NCI-H2196 (cell line): ENCODE measurements at regions not wholly inside any gene's neighbourhood (a gene's known extent, or its start where the extent isn't known, plus 50 kb on each side); places are given as distances from the start of the nearest gene placed in this dataset.

ENCODE experiments used
- DNase-seq: peaks from one replicate; lab custom pipeline; 2025; ENCODE audit not compliant: unreplicated experiment; lab: John Stamatoyannopoulos, UW

- no peak for DNase-seq
Measured at GRCh38 chr2:234608946-234609345, 112.1 kb upstream of the ARL4C start.

- no peak for DNase-seq
Measured at GRCh38 chr2:234607691-234608090, 110.8 kb upstream of the ARL4C start.

GRCh38 chr2:234606896-234607295, 110.0 kb upstream of the ARL4C start:
- DNase-seq = no peak

GRCh38 chr2:234603619-234604018, 106.7 kb upstream of the ARL4C start:
- no peak for DNase-seq

- no peak for DNase-seq
Measured at GRCh38 chr2:234601213-234601612, 104.3 kb upstream of the ARL4C start.

GRCh38 chr2:234597576-234597861, 100.6 kb upstream of the ARL4C start:
- no peak for DNase-seq

GRCh38 chr2:234596696-234597575, 100.1 kb upstream of the ARL4C start:
- no peak for DNase-seq

GRCh38 chr2:234595829-234596228, 98.9 kb upstream of the ARL4C start:
- DNase-seq = no peak

GRCh38 chr2:234594715-234595114, 97.8 kb upstream of the ARL4C start:
- no peak for DNase-seq

GRCh38 chr2:234593636-234594035, 96.8 kb upstream of the ARL4C start:
- DNase-seq = no peak

GRCh38 chr2:234592541-234592940, 95.7 kb upstream of the ARL4C start:
- DNase-seq = no peak

GRCh38 chr2:234590076-234590475, 93.2 kb upstream of the ARL4C start:
- DNase-seq = no peak

GRCh38 chr2:234588054-234588430, 91.2 kb upstream of the ARL4C start:
- peak; percentile 70 for DNase-seq

GRCh38 chr2:234587341-234588053, 90.6 kb upstream of the ARL4C start:
- peak; percentile 70 for DNase-seq

- DNase-seq = no peak
Measured at GRCh38 chr2:234583331-234583730, 86.5 kb upstream of the ARL4C start.

- no peak for DNase-seq
Measured at GRCh38 chr2:234580686-234581085, 83.8 kb upstream of the ARL4C start.

GRCh38 chr2:234579231-234579962, 82.5 kb upstream of the ARL4C start:
- no peak for DNase-seq

GRCh38 chr2:234578389-234578788, 81.5 kb upstream of the ARL4C start:
- DNase-seq = no peak

GRCh38 chr2:234577191-234577590, 80.3 kb upstream of the ARL4C start:
- no peak for DNase-seq

GRCh38 chr2:234571620-234572407, 74.9 kb upstream of the ARL4C start:
- no peak for DNase-seq

GRCh38 chr2:234570476-234570875, 73.6 kb upstream of the ARL4C start:
- no peak for DNase-seq
